HEK293T (cell line): ENCODE measurements at regions not wholly inside any gene's neighbourhood (a gene's known extent, or its start where the extent isn't known, plus 50 kb on each side); places are given as distances from the start of the nearest gene placed in this dataset.

Experiments
- ARNT ChIP-seq: fragments of 450-650 bp; IDR thresholded peaks from 2 replicates; pipeline ENCODE4 v1.6.1; 2017; ENCODE audit warnings: mild to moderate bottlenecking
- BHLHE40 ChIP-seq: fragments of 450-650 bp; IDR thresholded peaks from 2 replicates; pipeline ENCODE4 v1.6.1; 2016; ENCODE audit warnings: mild to moderate bottlenecking, moderate library complexity, borderline replicate concordance
- FOXA1 ChIP-seq: fragments of 450-650 bp; IDR thresholded peaks from 2 replicates; pipeline ENCODE4 v1.6.1; 2016; ENCODE audit warnings: mild to moderate bottlenecking
- SP1 ChIP-seq: fragments of 450-650 bp; IDR thresholded peaks from 2 replicates; pipeline ENCODE4 v1.6.1; 2017
- ZNF384 ChIP-seq: fragments of 450-650 bp; IDR thresholded peaks from 2 replicates; pipeline ENCODE4 v1.6.1; 2016
- TF ChIP-seq, protein P1 (sequence below): fragments of 450-650 bp; IDR thresholded peaks from 2 replicates; pipeline ENCODE4 v1.6.1; 2016

DNA sequence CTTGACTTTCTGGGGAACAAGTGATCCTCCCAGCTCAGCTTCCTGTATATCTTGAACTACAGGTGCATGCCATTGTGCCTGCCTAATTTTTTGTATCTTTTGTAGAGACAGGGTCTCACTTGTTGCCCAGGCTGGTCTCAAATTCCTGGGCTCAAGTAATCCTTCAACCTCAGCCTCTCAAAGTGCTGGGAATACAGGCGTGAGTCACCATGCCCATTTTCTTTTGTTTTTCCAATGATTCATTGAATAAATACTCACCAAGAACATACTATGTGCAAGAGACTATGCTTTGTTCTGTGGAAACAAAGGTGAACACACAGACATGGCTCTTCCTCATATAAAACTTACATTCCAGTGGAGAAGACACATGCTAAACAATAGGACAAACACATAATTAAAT lies 407.8 kb upstream of the DAB1 start:
- no peak for TF ChIP-seq ZNF384
- TF ChIP-seq SP1, result no peak
- TF ChIP-seq ARNT, result no peak
- TF ChIP-seq, protein P1, sequence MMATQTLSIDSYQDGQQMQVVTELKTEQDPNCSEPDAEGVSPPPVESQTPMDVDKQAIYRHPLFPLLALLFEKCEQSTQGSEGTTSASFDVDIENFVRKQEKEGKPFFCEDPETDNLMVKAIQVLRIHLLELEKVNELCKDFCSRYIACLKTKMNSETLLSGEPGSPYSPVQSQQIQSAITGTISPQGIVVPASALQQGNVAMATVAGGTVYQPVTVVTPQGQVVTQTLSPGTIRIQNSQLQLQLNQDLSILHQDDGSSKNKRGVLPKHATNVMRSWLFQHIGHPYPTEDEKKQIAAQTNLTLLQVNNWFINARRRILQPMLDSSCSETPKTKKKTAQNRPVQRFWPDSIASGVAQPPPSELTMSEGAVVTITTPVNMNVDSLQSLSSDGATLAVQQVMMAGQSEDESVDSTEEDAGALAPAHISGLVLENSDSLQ, result no peak
- no peak for TF ChIP-seq FOXA1
- no peak for TF ChIP-seq BHLHE40
